ELR (cell line): ENCODE measurements at regions not wholly inside any gene's neighbourhood (a gene's known extent, or its start where the extent isn't known, plus 50 kb on each side); places are given as distances from the start of the nearest gene placed in this dataset.

ENCODE experiments used
- DNase-seq: peaks from one replicate; pipeline ENCODE4 v3.0.0-alpha.2; 2015; ENCODE audit warnings: low read depth

DNA sequence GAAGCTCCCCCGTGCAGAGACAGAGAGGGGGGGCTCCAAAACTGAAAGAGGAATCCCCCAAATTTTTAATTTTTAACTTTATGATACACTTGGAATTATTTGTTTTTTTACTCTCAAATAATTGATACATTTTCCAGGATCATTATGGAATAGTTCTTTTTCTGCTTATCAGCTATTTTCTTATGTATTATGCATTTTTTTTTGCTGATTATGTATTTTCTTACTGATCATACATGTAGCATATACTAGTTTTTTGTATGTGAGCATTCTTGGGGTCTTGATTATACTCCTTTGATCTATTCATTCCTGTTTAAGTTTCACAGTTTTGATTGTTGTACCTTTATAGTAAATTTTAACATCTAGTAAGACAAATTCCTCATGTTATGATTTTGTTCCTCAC lies 55.5 kb upstream of the LDHB start:
- DNase-seq, result no peak

DNA sequence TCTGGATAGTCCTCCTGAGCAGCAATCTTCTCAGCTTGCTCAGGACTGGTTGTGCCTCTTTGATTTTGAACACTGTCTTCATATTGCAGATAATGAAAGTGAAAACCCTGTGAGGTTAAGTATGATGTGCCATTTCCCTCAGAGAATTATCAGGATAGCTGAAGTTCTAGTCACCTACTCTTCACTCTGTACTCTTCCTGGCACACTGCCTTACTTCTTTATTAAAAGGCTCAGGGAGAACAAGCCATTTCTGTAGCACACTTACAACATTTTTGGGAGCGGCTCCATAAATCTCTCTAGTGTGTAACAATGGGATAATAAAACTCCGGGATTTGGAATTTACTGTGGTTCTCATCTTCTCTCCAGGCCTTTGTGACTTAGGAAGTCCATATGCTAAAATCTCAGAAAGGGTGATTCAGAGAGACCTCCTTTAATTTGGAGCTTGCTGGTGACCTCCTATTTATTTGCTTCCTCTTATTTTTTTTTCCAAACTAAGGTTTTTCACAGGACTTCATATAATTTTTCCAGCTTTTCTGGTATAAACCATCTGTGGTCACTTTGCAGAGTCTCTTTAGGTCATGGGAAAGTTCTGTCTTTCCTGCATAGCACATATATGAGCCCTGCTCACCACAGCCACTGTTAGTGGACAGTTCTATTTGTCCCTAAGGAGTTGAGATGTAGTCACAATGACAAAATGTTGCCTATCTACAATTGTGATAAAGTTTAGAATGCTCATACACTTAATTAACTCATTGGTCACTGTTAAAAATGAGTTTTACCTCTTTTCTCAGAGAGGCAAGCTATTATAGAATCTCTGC lies 53.5 kb upstream of the LDHB start:
- peak; percentile 15 for DNase-seq
